HuH-7.5 (cell line): ENCODE measurements at regions not wholly inside any gene's neighbourhood (a gene's known extent, or its start where the extent isn't known, plus 50 kb on each side); places are given as distances from the start of the nearest gene placed in this dataset.
"Not testable (repeated sequence)": the region's sequence is repeated elsewhere in the genome, so short reads cannot be mapped to it uniquely, and the experiment has no call there.

Experiments
- DNase-seq: peaks from one replicate; pipeline ENCODE4 v3.0.0; 2011; ENCODE audit warnings: low spot score

- DNase-seq, result no peak
Measured at GRCh38 chr13:72657379-72657778, 70.0 kb downstream of the MZT1 start.

DNA sequence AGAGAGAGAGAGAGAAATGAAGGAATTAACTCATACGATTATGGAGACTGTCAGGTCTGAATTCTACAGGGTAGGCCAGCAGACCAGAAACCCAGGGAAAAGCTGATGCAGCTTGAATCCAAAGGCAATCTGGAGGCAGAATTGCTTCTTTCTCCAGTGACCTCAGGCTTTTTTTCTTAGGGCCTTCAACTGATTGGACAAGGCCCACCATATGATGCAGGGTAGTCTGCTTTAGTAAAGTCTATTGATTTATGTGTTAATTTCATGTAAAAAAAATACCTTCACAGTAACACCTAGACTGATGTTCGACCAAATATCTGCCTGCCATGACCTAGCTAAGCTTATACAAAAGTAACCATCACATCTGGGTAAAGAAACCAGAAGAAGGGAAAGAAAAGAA is 71.1 kb downstream of the MZT1 start:
- DNase-seq, result no peak

GRCh38 chr13:72653506-72653905 is 73.9 kb downstream of the MZT1 start:
- no peak for DNase-seq

GRCh38 chr13:72652681-72653080 is 74.7 kb downstream of the MZT1 start:
- no peak for DNase-seq

DNA sequence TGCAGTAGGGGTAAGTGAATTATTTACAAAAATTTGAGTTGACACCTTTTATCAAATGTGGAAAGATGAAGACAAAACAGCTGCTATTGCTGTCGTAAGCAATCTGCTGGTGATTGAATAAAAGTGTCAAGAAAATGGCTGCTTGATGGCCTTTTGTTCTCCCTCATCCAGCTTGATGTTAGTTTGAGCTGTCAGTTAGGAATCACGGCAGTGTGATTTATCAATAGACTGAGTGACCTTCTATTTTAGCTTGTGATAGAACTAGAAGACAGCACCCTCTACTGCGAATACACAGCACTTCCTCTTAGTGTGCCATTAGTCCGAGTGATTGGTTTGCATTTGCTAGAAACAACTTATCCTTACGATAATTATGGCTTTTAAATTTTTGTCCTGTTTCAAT is 76.3 kb downstream of the MZT1 start:
- peak; percentile 20 for DNase-seq

DNA sequence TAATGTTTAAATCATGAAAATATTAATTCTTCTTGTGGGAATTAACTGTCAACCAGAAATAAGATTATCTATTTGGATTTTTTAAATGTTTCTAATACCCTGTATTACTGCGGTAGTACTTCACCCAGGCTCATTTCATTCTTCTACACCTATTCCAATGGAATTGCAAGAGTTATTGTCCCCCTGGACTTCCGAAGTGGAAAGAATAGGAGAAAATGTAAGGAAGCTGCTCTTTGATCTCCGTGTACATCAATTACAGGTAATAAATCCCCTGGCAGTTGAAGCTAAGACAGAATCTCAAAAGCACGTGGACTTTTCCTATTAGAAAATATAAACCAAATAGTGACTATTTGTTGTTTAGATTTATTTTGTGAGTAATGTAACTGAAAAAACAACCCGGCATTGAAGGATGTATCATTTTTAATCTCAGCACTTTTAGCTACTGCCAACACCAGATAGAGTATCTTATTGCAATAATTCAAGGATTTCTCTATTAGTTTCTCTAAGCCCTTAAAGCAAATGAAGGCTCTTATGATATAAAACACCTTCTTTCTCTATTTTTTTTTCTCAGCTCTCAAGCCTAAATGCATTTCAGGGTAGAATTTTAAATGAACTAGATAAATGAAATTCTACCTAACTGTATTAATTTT is 77.3 kb downstream of the MZT1 start:
- DNase-seq, result no peak

- DNase-seq, result no peak
Measured at GRCh38 chr13:72648513-72649065, 78.8 kb downstream of the MZT1 start.

- DNase-seq, result no peak
Measured at GRCh38 chr13:72647422-72647821, 80.0 kb downstream of the MZT1 start.

DNA sequence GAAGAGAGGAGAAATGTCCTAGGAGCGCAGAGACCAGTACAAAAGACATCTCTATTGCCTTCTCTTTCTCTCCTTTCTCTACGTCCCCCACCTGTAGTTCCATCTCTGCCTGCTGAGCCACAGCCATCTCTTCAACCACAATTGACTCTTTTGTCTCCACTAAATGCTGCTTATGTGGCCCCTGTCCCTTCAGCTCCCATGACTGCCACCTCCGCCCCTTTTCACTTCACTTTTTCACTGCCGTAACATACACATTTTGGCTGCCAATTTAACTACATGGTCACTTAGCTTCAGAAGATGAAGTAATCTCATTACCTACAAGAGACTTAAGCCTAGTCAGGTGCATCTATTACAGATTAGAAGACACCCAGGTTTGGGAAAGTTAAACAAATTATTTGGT is 81.9 kb downstream of the MZT1 start:
- no peak for DNase-seq

DNA sequence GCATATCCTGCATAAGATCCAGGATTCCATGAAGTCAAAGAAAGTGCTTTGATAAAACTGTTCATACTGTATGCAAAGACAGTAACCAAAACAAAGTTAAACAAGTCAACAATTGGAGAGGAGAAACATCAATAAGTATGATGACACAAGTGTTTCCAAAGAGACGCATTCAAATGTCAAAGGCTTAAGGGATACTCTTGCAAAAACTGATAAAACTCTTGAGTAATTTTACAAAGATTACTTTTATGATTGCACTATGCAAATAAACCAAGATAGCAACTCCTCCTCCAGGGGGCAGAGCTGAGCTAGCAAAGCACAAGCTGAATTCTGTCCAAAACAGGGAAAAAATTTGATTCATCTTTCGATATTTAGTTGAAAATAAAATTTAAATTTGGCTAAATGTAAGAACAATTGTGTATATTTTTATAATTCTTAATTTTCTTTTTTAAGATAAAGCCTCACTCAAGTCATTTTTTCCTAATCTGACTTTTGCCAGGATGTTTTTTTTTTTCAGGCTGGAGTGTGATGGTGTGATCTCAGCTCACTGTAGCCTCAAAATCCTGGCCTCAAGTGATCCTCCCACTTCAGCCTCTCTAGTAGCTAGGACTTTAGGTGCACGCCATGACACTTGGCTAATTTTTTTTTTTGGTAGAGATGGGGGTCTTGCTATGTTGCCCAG is 84.0 kb downstream of the MZT1 start:
- DNase-seq, result peak; percentile 18

- DNase-seq, result no peak
Measured at GRCh38 chr13:72639377-72639776, 88.1 kb downstream of the MZT1 start.

DNA sequence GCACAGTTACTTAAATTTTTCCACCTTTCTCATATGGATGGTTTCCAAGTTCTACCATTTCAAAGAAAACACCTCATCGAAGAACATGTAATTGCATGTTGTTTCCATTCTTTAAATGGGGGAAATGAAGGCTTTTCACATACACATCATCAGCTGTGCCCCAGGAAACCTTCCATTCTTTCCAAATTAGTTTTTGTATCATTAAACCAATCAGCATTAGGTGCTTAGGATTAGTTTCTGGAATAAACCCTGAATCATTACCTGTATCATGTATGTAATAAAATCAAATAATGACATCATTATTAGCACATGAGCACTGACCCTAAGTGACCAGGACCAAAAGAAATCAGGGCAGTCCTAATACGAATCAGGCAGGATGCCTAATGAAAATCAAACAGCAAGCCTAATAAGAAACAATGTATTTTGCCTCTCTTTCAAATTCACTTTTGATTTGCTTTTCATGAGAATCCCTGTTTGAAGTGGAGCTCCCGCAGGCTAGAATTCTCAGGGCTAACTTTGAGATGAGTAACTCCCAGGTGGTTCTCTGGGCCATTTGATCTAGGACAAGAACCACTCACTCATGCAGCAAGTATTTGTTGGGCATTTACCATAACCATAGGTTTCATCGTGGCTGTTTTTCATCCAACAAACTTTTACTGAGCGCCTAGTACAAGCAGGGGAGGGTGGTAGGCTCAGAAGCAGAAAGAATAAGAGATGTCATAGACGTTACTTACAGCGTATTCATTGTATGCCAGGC is 89.2 kb downstream of the MZT1 start:
- no peak for DNase-seq

GRCh38 chr13:72637561-72637960 is 89.9 kb downstream of the MZT1 start:
- DNase-seq, result no peak

DNA sequence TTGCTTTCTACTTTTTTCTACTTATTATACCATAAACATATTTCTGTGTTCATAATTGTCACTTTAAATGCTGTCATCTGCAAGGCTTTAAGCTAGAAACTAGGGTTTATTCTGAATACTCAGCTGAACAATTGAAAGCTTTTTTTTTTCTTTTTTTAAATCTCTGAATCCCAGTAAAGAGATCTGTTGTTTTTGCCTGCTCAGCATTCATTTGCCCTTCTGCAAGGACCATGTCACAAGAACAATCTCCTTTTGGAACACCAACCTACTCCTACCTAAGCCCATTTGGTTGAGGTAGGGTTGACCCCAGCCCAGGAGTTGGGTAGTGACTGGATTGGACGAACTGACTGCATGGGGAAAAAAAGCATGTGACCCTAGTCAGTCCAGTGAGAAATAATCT is 92.6 kb downstream of the MZT1 start:
- no peak for DNase-seq

GRCh38 chr13:72622546-72622945 is 104.9 kb downstream of the MZT1 start:
- no peak for DNase-seq

GRCh38 chr13:72620874-72621273 is 106.6 kb downstream of the MZT1 start:
- DNase-seq, result no peak

- no peak for DNase-seq
Measured at GRCh38 chr13:72617951-72618350, 109.5 kb downstream of the MZT1 start.

GRCh38 chr13:72617186-72617585 is 110.2 kb downstream of the MZT1 start:
- no peak for DNase-seq

GRCh38 chr13:72610251-72610891 is 117.1 kb downstream of the MZT1 start:
- DNase-seq, result not testable (repeated sequence)

- DNase-seq, result no peak
Measured at GRCh38 chr13:72599178-72599743, 128.2 kb downstream of the MZT1 start.

GRCh38 chr13:72590091-72590740 is 137.2 kb downstream of the MZT1 start:
- no peak for DNase-seq

- DNase-seq, result no peak
Measured at GRCh38 chr13:72586518-72586917, 140.9 kb downstream of the MZT1 start.
